Endothelial cell of umbilical vein (primary cell): ENCODE measurements at regions not wholly inside any gene's neighbourhood (a gene's known extent, or its start where the extent isn't known, plus 50 kb on each side); places are given as distances from the start of the nearest gene placed in this dataset.

Source experiments
- BruUV-seq: library from RNA; stranded (reverse); fragments of 400-500 nt; replicated peaks from 2 replicates; lab custom pipeline; 2021; lab: Mats Ljungman, UMichigan
- CTCF ChIA-PET: fragments of 300-600, 350-600 bp; sonication (Branson Sonifier 250); formaldehyde crosslinking; loops from one replicate; lab custom pipeline; 2021; ENCODE audit warnings: antibody characterized with exemption, inconsistent platforms; lab: Charles Lee
- POLR2A ChIA-PET: fragments of 300-600, 350-600 bp; sonication (Branson Sonifier 250); formaldehyde crosslinking; loops from one replicate; lab custom pipeline; 2021; ENCODE audit warnings: antibody characterized with exemption, inconsistent platforms; lab: Charles Lee
- DNase-seq: peaks from one replicate; pipeline ENCODE4 v3.0.0-alpha.2; 2011; ENCODE audit warnings: low read depth, low spot score
- FAIRE-seq: peaks from 2 replicates; lab custom pipeline; 2011; peaks lifted over from hg19 to GRCh38; lab: Jason Lieb, UNC
- H2AFZ ChIP-seq: 2 replicates; pipeline ENCODE4 v1.6.0; 2012; ENCODE audit warnings: low read depth, low read length, control low read depth, inconsistent platforms
- H3K27ac ChIP-seq: 2 replicates; pipeline ENCODE4 v1.5.1; 2011; ENCODE audit warnings: low read depth, mild to moderate bottlenecking, control low read depth, low read length, moderate library complexity; ENCODE audit not compliant: insufficient read depth
- H3K27me3 ChIP-seq, 2 experiments: 2 replicates each; pipeline versions ENCODE4 v1.6.0 to v1.6.1; 2011; ENCODE audit warnings: low read length in 2 of 2, mixed read lengths in 1 of 2; ENCODE audit not compliant: control insufficient read depth in 2 of 2, insufficient read depth in 2 of 2
- H3K36me3 ChIP-seq, 2 experiments: 2 replicates in 1 of 2; 3 replicates in 1 of 2; pipeline ENCODE4 v1.5.1; 2011; ENCODE audit warnings: low read length in 2 of 2, mild to moderate bottlenecking in 1 of 2, moderate library complexity in 1 of 2; ENCODE audit not compliant: control insufficient read depth in 2 of 2, insufficient read depth in 2 of 2; ENCODE audit errors: extremely low read depth in 1 of 2
- H3K4me1 ChIP-seq: 3 replicates; pipeline ENCODE4 v1.5.1; 2011; ENCODE audit warnings: mild to moderate bottlenecking, low read length; ENCODE audit not compliant: control insufficient read depth, insufficient read depth; ENCODE audit errors: extremely low read depth
- H3K4me2 ChIP-seq: 2 replicates; pipeline ENCODE4 v1.6.1; 2011; ENCODE audit warnings: low read length, control low read depth, mixed read lengths; ENCODE audit not compliant: insufficient read depth
- H3K4me3 ChIP-seq, 3 experiments: fragments of 200-600 bp in 1 of 3; sonication (generic), shearing (Covaris generic) in 1 of 3; replicated peaks in 1 of 3; 2 replicates each; pipeline ENCODE4 v1.5.1; 2011 to 2016; ENCODE audit warnings: control low read depth in 3 of 3, low read length in 3 of 3, mild to moderate bottlenecking in 2 of 3, inconsistent platforms in 1 of 3, low read depth in 1 of 3, moderate library complexity in 1 of 3; ENCODE audit not compliant: insufficient read depth in 1 of 3
- H3K79me2 ChIP-seq: 2 replicates; pipeline ENCODE4 v1.6.0; 2012; ENCODE audit warnings: low read length, inconsistent platforms; ENCODE audit not compliant: control insufficient read depth, insufficient read depth
- H3K9ac ChIP-seq: replicated peaks from 2 replicates; pipeline ENCODE3; 2011; ENCODE audit warnings: low read length, control low read depth; ENCODE audit not compliant: insufficient read depth; ENCODE audit errors: extremely low read depth
- H3K9me1 ChIP-seq: replicated peaks from 3 replicates; pipeline ENCODE4 v1.6.0; 2011; ENCODE audit warnings: mild to moderate bottlenecking, low read length; ENCODE audit not compliant: control insufficient read depth, insufficient read depth; ENCODE audit errors: extremely low read depth
- H3K9me3 ChIP-seq: replicated peaks from 2 replicates; pipeline ENCODE4 v1.5.1; 2012; ENCODE audit warnings: low read length, inconsistent platforms; ENCODE audit not compliant: control insufficient read depth, insufficient read depth
- H4K20me1 ChIP-seq: replicated peaks from 2 replicates; pipeline ENCODE3; 2011; ENCODE audit warnings: mild to moderate bottlenecking, low read length; ENCODE audit not compliant: control insufficient read depth, insufficient read depth; ENCODE audit errors: extremely low read depth
- EZH2 ChIP-seq: IDR thresholded peaks from 2 replicates; pipeline ENCODE4 v1.6.1; 2012; ENCODE audit warnings: borderline replicate concordance, low read depth, mild to moderate bottlenecking, moderate library complexity, low read length, inconsistent platforms; ENCODE audit not compliant: severe bottlenecking
- FOS ChIP-seq: IDR thresholded peaks from 2 replicates; pipeline ENCODE4 v1.6.1; 2011; ENCODE audit warnings: mild to moderate bottlenecking, low read length, moderate library complexity, borderline replicate concordance; ENCODE audit not compliant: insufficient read depth
- GATA2 ChIP-seq: IDR thresholded peaks from 2 replicates; pipeline ENCODE4 v1.7.0; 2011; ENCODE audit warnings: low read depth, mild to moderate bottlenecking, moderate library complexity, mixed read lengths, low read length; ENCODE audit not compliant: insufficient read length, insufficient read depth
- JUN ChIP-seq: IDR thresholded peaks from 2 replicates; pipeline ENCODE4 v1.6.1; 2011; ENCODE audit warnings: borderline replicate concordance, low read depth; ENCODE audit not compliant: insufficient read length, insufficient read depth
- MYC ChIP-seq: IDR thresholded peaks from one replicate; pipeline ENCODE4 v1.6.1; 2011; ENCODE audit warnings: mild to moderate bottlenecking, low read depth, low read length
- POLR2A ChIP-seq: IDR thresholded peaks from 2 replicates; pipeline ENCODE4 v1.6.1; 2012; ENCODE audit warnings: low read depth, mild to moderate bottlenecking, control low read depth, low read length
- POLR2AphosphoS5 ChIP-seq: IDR thresholded peaks from 2 replicates; pipeline ENCODE4 v1.6.1; 2012; ENCODE audit warnings: low read depth, mild to moderate bottlenecking, control low read depth, low read length, moderate library complexity; ENCODE audit not compliant: insufficient read depth
- dilution Hi-C: fragments of 300-500 bp; cut with MboI; formaldehyde crosslinking; loops from one replicate; pipeline ENCODE4 v1.15.0; 2019; ENCODE audit warnings: low sequenced_read_pairs; ENCODE audit not compliant: extremely low pct_ligation_motif_present
- intact Hi-C: fragments of 100-400 bp; cut with micrococcal nuclease; formaldehyde crosslinking; loops from one replicate; pipeline ENCODE4 v1.10.0; 2022
- TF ChIP-seq, protein P1 (sequence below), 2 donors: IDR thresholded peaks; 1 replicate in 1 of 2; 2 replicates in 1 of 2; pipeline ENCODE4 v1.5.1; 2011; ENCODE audit warnings: low read length in 2 of 2, mild to moderate bottlenecking in 2 of 2, moderate library complexity in 2 of 2, control low read depth in 1 of 2, inconsistent platforms in 1 of 2, low read depth in 1 of 2; ENCODE audit not compliant: insufficient read depth in 1 of 2; ENCODE audit errors: extremely low read depth in 1 of 2
- TF ChIP-seq, protein P2 (sequence below): IDR thresholded peaks from 2 replicates; pipeline ENCODE4 v1.6.1; 2011; ENCODE audit not compliant: insufficient read depth, insufficient read length

DNA sequence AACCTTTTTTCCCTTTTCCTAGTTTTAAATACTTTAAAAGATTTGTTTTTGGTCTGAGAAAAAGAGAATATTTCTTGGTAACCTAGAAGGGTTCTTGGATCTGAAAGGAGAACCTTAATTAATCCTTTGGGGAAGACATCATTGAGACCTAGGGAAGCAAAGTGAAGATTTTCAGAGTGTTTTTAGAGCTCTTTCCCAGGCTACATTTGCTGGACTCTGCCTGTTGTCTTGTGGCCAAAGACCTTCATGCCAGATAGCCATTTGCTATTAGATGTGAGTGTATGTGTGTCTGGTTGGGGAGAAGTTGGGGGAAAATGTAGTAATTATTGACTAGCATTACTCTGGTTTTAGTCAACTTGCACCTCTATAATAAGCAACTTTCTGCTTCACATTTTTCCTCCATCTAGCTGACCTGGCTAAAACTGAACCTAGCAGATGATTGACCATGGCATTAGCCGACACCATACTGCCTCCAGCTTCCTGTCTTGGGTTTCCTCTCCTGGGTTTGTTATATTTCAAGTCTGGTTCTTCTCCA lies 239.1 kb downstream of the USP25 start:
- no peak for DNase-seq
- no peaks in the 10 kb centered on the region for H3K4me1 ChIP-seq
- no peaks in the 10 kb centered on the region for H3K9me3 ChIP-seq
- H3K36me3 ChIP-seq: no peaks in the 10 kb centered on the region
- FAIRE-seq: no peak
- ChIA-PET CTCF (no interaction called here), POLR2A (no interaction called here)
- H3K79me2 ChIP-seq: no peaks in the 10 kb centered on the region
- H3K9ac ChIP-seq: no peak overlapping the region
- no peak overlapping the region for H3K4me3 ChIP-seq
- intact Hi-C loops: no loop called here
- H3K4me2 ChIP-seq: no peak overlapping the region
- no TSS peak for BruUV-seq
- H4K20me1 ChIP-seq: no peaks in the 10 kb centered on the region
- H3K27ac ChIP-seq: no peak overlapping the region
- H3K9me1 ChIP-seq: no peaks in the 10 kb centered on the region
- dilution Hi-C loops: no loop called here
- TF ChIP-seq POLR2A: no peak
- TF ChIP-seq, protein P1, sequence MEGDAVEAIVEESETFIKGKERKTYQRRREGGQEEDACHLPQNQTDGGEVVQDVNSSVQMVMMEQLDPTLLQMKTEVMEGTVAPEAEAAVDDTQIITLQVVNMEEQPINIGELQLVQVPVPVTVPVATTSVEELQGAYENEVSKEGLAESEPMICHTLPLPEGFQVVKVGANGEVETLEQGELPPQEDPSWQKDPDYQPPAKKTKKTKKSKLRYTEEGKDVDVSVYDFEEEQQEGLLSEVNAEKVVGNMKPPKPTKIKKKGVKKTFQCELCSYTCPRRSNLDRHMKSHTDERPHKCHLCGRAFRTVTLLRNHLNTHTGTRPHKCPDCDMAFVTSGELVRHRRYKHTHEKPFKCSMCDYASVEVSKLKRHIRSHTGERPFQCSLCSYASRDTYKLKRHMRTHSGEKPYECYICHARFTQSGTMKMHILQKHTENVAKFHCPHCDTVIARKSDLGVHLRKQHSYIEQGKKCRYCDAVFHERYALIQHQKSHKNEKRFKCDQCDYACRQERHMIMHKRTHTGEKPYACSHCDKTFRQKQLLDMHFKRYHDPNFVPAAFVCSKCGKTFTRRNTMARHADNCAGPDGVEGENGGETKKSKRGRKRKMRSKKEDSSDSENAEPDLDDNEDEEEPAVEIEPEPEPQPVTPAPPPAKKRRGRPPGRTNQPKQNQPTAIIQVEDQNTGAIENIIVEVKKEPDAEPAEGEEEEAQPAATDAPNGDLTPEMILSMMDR (IDR thresholded peaks at IDR 0.05; ENCODE audit: extremely low read depth in 1 of 2, insufficient read depth in 1 of 2, low read depth in 1 of 2, low read length in 2 of 2): no peak
- TF ChIP-seq MYC: no peak
- no peak for TF ChIP-seq GATA2
- no peak for TF ChIP-seq FOS
- TF ChIP-seq EZH2: no peak
- TF ChIP-seq, protein P2, sequence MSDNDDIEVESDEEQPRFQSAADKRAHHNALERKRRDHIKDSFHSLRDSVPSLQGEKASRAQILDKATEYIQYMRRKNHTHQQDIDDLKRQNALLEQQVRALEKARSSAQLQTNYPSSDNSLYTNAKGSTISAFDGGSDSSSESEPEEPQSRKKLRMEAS: no peak
- TF ChIP-seq POLR2AphosphoS5: no peak
- TF ChIP-seq JUN: no peak
- no peaks in the 10 kb centered on the region for H3K27me3 ChIP-seq
- no peak overlapping the region for H2AFZ ChIP-seq
